HepG2 (cell line): ENCODE measurements at regions not wholly inside any gene's neighbourhood (a gene's known extent, or its start where the extent isn't known, plus 50 kb on each side); places are given as distances from the start of the nearest gene placed in this dataset.

Experiments
- ATAC-seq: fragments of 200-7000 bp; cut with Tn5 transposase; 3 replicates; pipeline ENCODE4 v1.9.1; 2020; ENCODE audit warnings: mild to moderate bottlenecking, moderate library complexity
- BruUV-seq: library from RNA; stranded (reverse); fragments of 400-500 nt; replicated peaks from 2 replicates; lab custom pipeline; 2021; lab: Mats Ljungman, UMichigan
- CTCF ChIA-PET: fragments of 300-600 bp; formaldehyde crosslinking; extraction: SDS; loops from one replicate; lab custom pipeline; 2021; ENCODE audit warnings: low total read pairs, inconsistent platforms, low intra/inter-chr PET ratio; lab: Yijun Ruan, JAX
- POLR2A ChIA-PET: fragments of 350-600 bp; sonication (Branson Sonifier 250); formaldehyde crosslinking; loops from one replicate; lab custom pipeline; 2020; ENCODE audit warnings: antibody characterized with exemption, inconsistent platforms; lab: Yijun Ruan, JAX
- DNase-seq: peaks from one replicate; pipeline ENCODE4 v3.0.0-alpha.2; 2015; ENCODE audit warnings: low spot score
- FAIRE-seq: peaks from 3 replicates; lab custom pipeline; 2011; peaks lifted over from hg19 to GRCh38; lab: Jason Lieb, UNC
- H2AFZ ChIP-seq: one replicate; pipeline ENCODE4 v1.6.1; 2011; ENCODE audit warnings: low read length, inconsistent platforms
- H3K27ac ChIP-seq: fragments of 300-600 bp; 3 replicates; pipeline ENCODE4 v1.8.0; 2011; ENCODE audit warnings: mixed run types, mild to moderate bottlenecking, mixed read lengths, low read length, inconsistent platforms; ENCODE audit not compliant: insufficient read depth; ENCODE audit errors: extremely low read length
- H3K27me3 ChIP-seq, 2 experiments: fragments of 200-600 bp in 1 of 2; 2 replicates in 1 of 2; 3 replicates in 1 of 2; pipeline versions ENCODE4 v1.6.0 to v1.8.0; 2011; ENCODE audit warnings: low read length in 2 of 2, mild to moderate bottlenecking in 2 of 2, moderate library complexity in 2 of 2, inconsistent platforms in 1 of 2; ENCODE audit not compliant: insufficient read depth in 2 of 2, control insufficient read depth in 1 of 2
- H3K36me3 ChIP-seq, 2 experiments: fragments of 200-600 bp in 1 of 2; replicated peaks in 1 of 2; 2 replicates in 1 of 2; 3 replicates in 1 of 2; pipeline versions ENCODE4 v1.5.1 to v1.8.0; 2011; ENCODE audit warnings: low read length in 2 of 2, inconsistent platforms in 1 of 2; ENCODE audit not compliant: insufficient read depth in 2 of 2, control insufficient read depth in 1 of 2
- H3K4me1 ChIP-seq: 2 replicates; pipeline ENCODE4 v1.5.1; 2012; ENCODE audit warnings: low read length, inconsistent platforms; ENCODE audit not compliant: insufficient read depth
- H3K4me2 ChIP-seq: 2 replicates; pipeline ENCODE4 v1.6.0; 2011; ENCODE audit warnings: low read depth, low read length, inconsistent platforms
- H3K4me3 ChIP-seq, 3 experiments: fragments of 200-600 bp in 1 of 3; sonication (generic), shearing (Covaris generic) in 1 of 3; replicated peaks in 1 of 3; 2 replicates each; pipeline ENCODE4 v1.5.1; 2011 to 2016; ENCODE audit warnings: low read length in 3 of 3, inconsistent platforms in 2 of 3, low read depth in 2 of 3, mild to moderate bottlenecking in 2 of 3, control low read depth in 1 of 3, mixed read lengths in 1 of 3; ENCODE audit not compliant: insufficient read depth in 1 of 3
- H3K79me2 ChIP-seq: one replicate; pipeline ENCODE4 v1.6.1; 2011; ENCODE audit warnings: low read length, inconsistent platforms; ENCODE audit not compliant: insufficient read depth
- H3K9ac ChIP-seq: 2 replicates; pipeline ENCODE4 v1.6.0; 2011; ENCODE audit warnings: mild to moderate bottlenecking, low read depth, low read length, inconsistent platforms; ENCODE audit not compliant: insufficient read depth
- H3K9me3 ChIP-seq: 2 replicates; pipeline ENCODE4 v1.5.1; 2012; ENCODE audit warnings: mild to moderate bottlenecking, low read length
- H4K20me1 ChIP-seq: 2 replicates; pipeline ENCODE4 v1.6.0; 2011; ENCODE audit warnings: inconsistent platforms, mild to moderate bottlenecking, low read length, moderate library complexity; ENCODE audit not compliant: insufficient read depth
- EED ChIP-seq: sonication (generic); formaldehyde crosslinking; IDR thresholded peaks from 2 replicates; pipeline ENCODE4 v1.5.0; 2020; ENCODE audit warnings: mild to moderate bottlenecking, missing genetic modification reagents
- RERE ChIP-seq: IDR thresholded peaks from 2 replicates; pipeline ENCODE4 v1.6.1; 2016; ENCODE audit warnings: low read depth, missing genetic modification reagents, missing compliant biosample characterization
- TCF7L2 ChIP-seq: IDR thresholded peaks from 2 replicates; pipeline ENCODE4 v1.6.1; 2011; ENCODE audit warnings: mild to moderate bottlenecking, low read depth, low read length, moderate library complexity
- ZBTB33 ChIP-seq: sonication (generic); formaldehyde crosslinking; IDR thresholded peaks from 2 replicates; pipeline ENCODE4 v1.4.0; 2020; ENCODE audit warnings: missing genetic modification reagents
- ZNF646 ChIP-seq: sonication (generic); formaldehyde crosslinking; IDR thresholded peaks from 2 replicates; pipeline ENCODE4 v1.9.0; 2021; ENCODE audit warnings: mild to moderate bottlenecking, missing genetic modification reagents
- ZNF784 ChIP-seq: sonication (generic); formaldehyde crosslinking; IDR thresholded peaks from 2 replicates; pipeline ENCODE4 v1.5.1; 2020; ENCODE audit warnings: missing genetic modification reagents, mild to moderate bottlenecking, borderline replicate concordance
- ZNF878 ChIP-seq: sonication (generic); formaldehyde crosslinking; IDR thresholded peaks from 2 replicates; pipeline ENCODE4 v1.8.1; 2023; ENCODE audit warnings: mild to moderate bottlenecking, missing genetic modification reagents, moderate library complexity
- WGBS: methylation state at CpG from one replicate; pipeline ENCODE4 v1.1.6; 2017; ENCODE audit warnings: low lambda C conversion rate; 5-methylcytosine and 5-hydroxymethylcytosine counted together
- in situ Hi-C: cut with HindIII; loops from 2 replicates; pipeline ENCODE4 v1.10.0; 2017; ENCODE audit warnings: low pct_unique_long_range_greater_than_20kb; ENCODE audit not compliant: extremely low pct_ligation_motif_present
- intact Hi-C: fragments of 100-400 bp; cut with micrococcal nuclease; formaldehyde crosslinking; loops from one replicate; pipeline ENCODE4 v1.10.0; 2022; ENCODE audit not compliant: unreplicated experiment

GRCh38 chr12:126346087-126346486 is 1280.9 kb downstream of the AACS start:
- no peak for DNase-seq
- peaks cover 95% of the 10 kb centered on the region for H3K9me3 ChIP-seq
- FAIRE-seq, result no peak
- H3K27me3 ChIP-seq, result no peaks in the 10 kb centered on the region
- no TSS peak for BruUV-seq
- H3K4me2 ChIP-seq, result no peak overlapping the region
- H3K4me1 ChIP-seq, result no peaks in the 10 kb centered on the region
- in situ Hi-C loops (no loop called here), intact Hi-C loops (no loop called here)
- ATAC-seq, result no peak
- no peaks in the 10 kb centered on the region for H3K36me3 ChIP-seq
- no peaks in the 10 kb centered on the region for H3K79me2 ChIP-seq
- ChIA-PET POLR2A (no interaction called here), CTCF (no interaction called here)
- 55% methylated on average over 3 of the region's 3 CpGs for WGBS
- TF ChIP-seq ZNF646 (CRISPR knock-in tag) (no peak), RERE (no peak), ZNF784 (CRISPR knock-in tag) (no peak), ZBTB33 (CRISPR knock-in tag) (no peak), TCF7L2 (no peak), EED (no peak), ZNF878 (CRISPR knock-in tag) (no peak)
- H4K20me1 ChIP-seq, result no peaks in the 10 kb centered on the region
- no peak overlapping the region for H3K9ac ChIP-seq
- no peak overlapping the region for H3K27ac ChIP-seq
- no peak overlapping the region for H2AFZ ChIP-seq
- H3K4me3 ChIP-seq, result no peak overlapping the region
